Tibial artery (tissue), 4 donors: ENCODE measurements at regions not wholly inside any gene's neighbourhood (a gene's known extent, or its start where the extent isn't known, plus 50 kb on each side); places are given as distances from the start of the nearest gene placed in this dataset.

Experiments used
- DNase-seq, 2 donors: peaks; one replicate each; pipeline ENCODE4 v3.0.0-alpha.2; 2019
- H3K27ac ChIP-seq, 2 donors: fragments of 200-600 bp; sonication (generic) in 1 of 2; 1 replicate in 1 of 2; 2 replicates in 1 of 2; pipeline ENCODE4 v1.5.1; 2018 to 2019; ENCODE audit warnings: mild to moderate bottlenecking in 1 of 2
- H3K27me3 ChIP-seq, 2 donors: fragments of 200-600 bp; sonication (generic) in 1 of 2; one replicate each; pipeline versions ENCODE4 v1.5.1 to v1.6.0; 2016 to 2019
- H3K36me3 ChIP-seq, 3 donors: fragments of 200-600 bp; sonication (generic) in 2 of 3; one replicate each; pipeline ENCODE4 v1.5.1; 2016 to 2019; ENCODE audit warnings: mild to moderate bottlenecking in 2 of 3
- H3K4me1 ChIP-seq, 4 donors: fragments of 200-600 bp; sonication (generic) in 2 of 4; 1 replicate in 3 of 4; 2 replicates in 1 of 4; pipeline ENCODE4 v1.5.1; 2016 to 2019
- H3K4me3 ChIP-seq, 2 donors: fragments of 200-600 bp; sonication (generic) in 1 of 2; 1 replicate in 1 of 2; 2 replicates in 1 of 2; pipeline ENCODE4 v1.5.1; 2018 to 2019; ENCODE audit warnings: mild to moderate bottlenecking in 2 of 2
- H3K9me3 ChIP-seq, 3 donors: fragments of 200-600 bp; sonication (generic) in 1 of 3; one replicate each; pipeline ENCODE4 v1.5.1; 2016 to 2019
- CTCF ChIP-seq, 2 experiments: fragments of 200-600 bp in 1 of 2; fragments of 450-650 bp in 1 of 2; IDR thresholded peaks; one replicate each; pipeline ENCODE4 v1.5.1; 2017 to 2019; ENCODE audit warnings: antibody characterized with exemption in 2 of 2, mild to moderate bottlenecking in 1 of 2, moderate library complexity in 1 of 2
- intact Hi-C: fragments of 100-400 bp; cut with DNase I; formaldehyde crosslinking; loops from one replicate; pipeline ENCODE4 v1.15.0; 2023; ENCODE audit warnings: low total_unique reads

- Histone ChIP-seq H3K36me3 (no peaks in the 10 kb centered on the region), H3K27ac (no peak overlapping the region), H3K27me3 (no peaks in the 10 kb centered on the region), H3K9me3 (no peaks in the 10 kb centered on the region), H3K4me3 (no peak overlapping the region), H3K4me1 (peaks cover 0 to 21% (median 6%) of the 10 kb centered on the region in 4 donors)
- intact Hi-C loops: no loop called here
- DNase-seq: no peak
- no peak for TF ChIP-seq CTCF (IDR thresholded peaks at IDR 0.05)
These were observed 87.6 kb upstream of the TRABD2B start for GRCh38 chr1:48084826-48085225.

GRCh38 chr1:48082271-48082962 is 85.2 kb upstream of the TRABD2B start:
- H3K4me3 ChIP-seq: no peak overlapping the region
- DNase-seq: no peak
- intact Hi-C loops: no loop called here
- H3K36me3 ChIP-seq: no peaks in the 10 kb centered on the region
- no peak overlapping the region for H3K27ac ChIP-seq
- peaks cover 0 to 37% (median 12%) of the 10 kb centered on the region in 4 donors for H3K4me1 ChIP-seq
- no peak for TF ChIP-seq CTCF (IDR thresholded peaks at IDR 0.05)
- no peaks in the 10 kb centered on the region for H3K27me3 ChIP-seq
- H3K9me3 ChIP-seq: no peaks in the 10 kb centered on the region

- Histone ChIP-seq H3K4me1 (peaks cover 0 to 50% (median 12%) of the 10 kb centered on the region in 4 donors), H3K9me3 (no peaks in the 10 kb centered on the region), H3K27me3 (no peaks in the 10 kb centered on the region), H3K4me3 (no peak overlapping the region), H3K36me3 (no peaks in the 10 kb centered on the region), H3K27ac (peak overlapping the region; percentile 50 to 62)
- DNase-seq: peak; percentile 53 to 71
- TF ChIP-seq CTCF (IDR thresholded peaks at IDR 0.05): no peak
- intact Hi-C loops: no loop called here
These were observed 83.4 kb upstream of the TRABD2B start for GRCh38 chr1:48080331-48081255.

GRCh38 chr1:48079096-48079495 is 81.9 kb upstream of the TRABD2B start:
- H3K9me3 ChIP-seq: no peaks in the 10 kb centered on the region
- H3K36me3 ChIP-seq: no peaks in the 10 kb centered on the region
- H3K4me3 ChIP-seq: no peak overlapping the region
- TF ChIP-seq CTCF (IDR thresholded peaks at IDR 0.05): no peak
- peaks cover 0 to 54% (median 14%) of the 10 kb centered on the region in 4 donors for H3K4me1 ChIP-seq
- no peaks in the 10 kb centered on the region for H3K27me3 ChIP-seq
- no peak for DNase-seq
- intact Hi-C loops: no loop called here
- no peak overlapping the region for H3K27ac ChIP-seq

- TF ChIP-seq CTCF (IDR thresholded peaks at IDR 0.05): no peak
- DNase-seq: no peak
- peak overlapping the region; percentile 45 to 74 for H3K27ac ChIP-seq
- intact Hi-C loops: no loop called here
- no peaks in the 10 kb centered on the region for H3K36me3 ChIP-seq
- no peak overlapping the region for H3K4me3 ChIP-seq
- no peaks in the 10 kb centered on the region for H3K27me3 ChIP-seq
- H3K9me3 ChIP-seq: no peaks in the 10 kb centered on the region
- H3K4me1 ChIP-seq: peaks cover 0 to 62% (median 18%) of the 10 kb centered on the region in 4 donors
These were observed 80.6 kb upstream of the TRABD2B start for GRCh38 chr1:48077795-48078222.
